Esophagus muscularis mucosa (tissue), 4 donors: ENCODE measurements at regions not wholly inside any gene's neighbourhood (a gene's known extent, or its start where the extent isn't known, plus 50 kb on each side); places are given as distances from the start of the nearest gene placed in this dataset.
"Not testable (repeated sequence)": the region's sequence is repeated elsewhere in the genome, so short reads cannot be mapped to it uniquely, and the experiment has no call there.

ENCODE experiments used
- DNase-seq: peaks from one replicate; pipeline ENCODE4 v3.0.0-alpha.2; 2017; ENCODE audit errors: extremely low spot score
- H3K27ac ChIP-seq, 4 donors: fragments of 200-600 bp; sonication (generic); replicated peaks in 1 of 4; 1 replicate in 3 of 4; 2 replicates in 1 of 4; pipeline ENCODE4 v1.5.1; 2016 to 2019; ENCODE audit warnings: mild to moderate bottlenecking in 1 of 4
- H3K27me3 ChIP-seq, 4 donors: fragments of 200-600 bp; sonication (generic); one replicate each; pipeline versions ENCODE4 v1.5.1 to v1.6.0; 2016 to 2019
- H3K36me3 ChIP-seq, 4 donors: fragments of 200-600 bp; sonication (generic); one replicate each; pipeline ENCODE4 v1.5.1; 2016 to 2019
- H3K4me1 ChIP-seq, 4 donors: fragments of 200-600 bp; sonication (generic); one replicate each; pipeline ENCODE4 v1.5.1; 2016 to 2019
- H3K4me3 ChIP-seq, 4 donors: fragments of 200-600 bp; sonication (generic); 1 replicate in 2 of 4; 2 replicates in 2 of 4; pipeline ENCODE4 v1.5.1; 2016 to 2019; ENCODE audit warnings: mild to moderate bottlenecking in 4 of 4, moderate library complexity in 1 of 4
- H3K9me3 ChIP-seq, 4 donors: fragments of 200-600 bp; sonication (generic); 1 replicate in 3 of 4; 2 replicates in 1 of 4; pipeline ENCODE4 v1.5.1; 2016 to 2019
- CTCF ChIP-seq, 3 experiments: fragments of 200-600 bp in 2 of 3; fragments of 450-650 bp in 1 of 3; sonication (generic) in 2 of 3; IDR thresholded peaks; one replicate each; pipeline ENCODE4 v1.5.1; 2017 to 2019; ENCODE audit warnings: antibody characterized with exemption in 3 of 3, mild to moderate bottlenecking in 2 of 3, moderate library complexity in 1 of 3
- EP300 ChIP-seq: sonication (generic); formaldehyde crosslinking; IDR thresholded peaks from one replicate; pipeline ENCODE4 v1.6.1; 2017; ENCODE audit warnings: antibody characterized with exemption
- POLR2A ChIP-seq: fragments of 450-650 bp; IDR thresholded peaks from one replicate; pipeline ENCODE4 v1.6.1; 2017; ENCODE audit warnings: antibody characterized with exemption, moderate library complexity, mild to moderate bottlenecking, low read depth
- POLR2AphosphoS5 ChIP-seq, 2 donors: sonication (generic); formaldehyde crosslinking; IDR thresholded peaks; one replicate each; pipeline ENCODE4 v1.6.1; 2017; ENCODE audit warnings: antibody characterized with exemption in 2 of 2
- WGBS: methylation state at CpG from one replicate; pipeline ENCODE4 v1.1.5; 2018; 5-methylcytosine and 5-hydroxymethylcytosine counted together
- intact Hi-C: fragments of 100-400 bp; cut with DNase I; formaldehyde crosslinking; loops from one replicate; pipeline ENCODE4 v1.15.1; 2023

GRCh38 chr12:39675263-39675662, 55.7 kb upstream of the ABCD2 start:
- no peak overlapping the region for H3K4me3 ChIP-seq
- H3K27me3 ChIP-seq: no peaks in the 10 kb centered on the region
- 100% methylated on average over 1 of the region's 1 CpG for WGBS
- H3K27ac ChIP-seq: no peak overlapping the region
- H3K9me3 ChIP-seq: peaks cover 0 to 19% (median 3%) of the 10 kb centered on the region in 4 donors
- no peaks in the 10 kb centered on the region for H3K36me3 ChIP-seq
- intact Hi-C loops: no loop called here
- no peak for DNase-seq
- H3K4me1 ChIP-seq: no peaks in the 10 kb centered on the region
- no peak for TF ChIP-seq POLR2AphosphoS5 (IDR thresholded peaks at IDR 0.05)
- TF ChIP-seq EP300: no peak
- no peak for TF ChIP-seq POLR2A
- TF ChIP-seq CTCF (IDR thresholded peaks at IDR 0.05): no peak

DNA sequence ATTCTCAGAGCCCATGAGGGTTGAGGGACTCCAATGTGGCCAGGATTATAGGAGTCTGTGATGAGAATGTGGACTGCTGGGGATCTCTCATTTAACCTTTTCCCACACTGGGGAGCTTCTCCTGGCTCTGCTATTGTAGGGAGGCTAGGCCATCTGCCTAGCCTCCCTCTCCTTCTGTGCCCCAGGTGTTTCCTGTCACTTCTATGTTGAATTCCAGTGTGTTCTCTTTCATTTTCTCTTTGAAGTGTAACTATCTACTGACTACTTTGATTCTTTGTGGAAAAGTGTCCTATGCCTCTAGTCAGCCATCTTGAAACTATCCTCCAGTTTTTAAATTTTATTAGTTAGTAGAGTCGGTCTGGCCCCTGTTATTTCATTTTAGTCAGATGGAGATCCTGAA, 53.4 kb upstream of the ABCD2 start:
- no peak for TF ChIP-seq EP300
- TF ChIP-seq POLR2AphosphoS5 (IDR thresholded peaks at IDR 0.05): no peak
- no peak for TF ChIP-seq POLR2A
- TF ChIP-seq CTCF (IDR thresholded peaks at IDR 0.05): no peak
- Histone ChIP-seq H3K9me3 (peaks cover 0 to 17% (median 6%) of the 10 kb centered on the region in 4 donors), H3K4me3 (no peak overlapping the region), H3K4me1 (no peaks in the 10 kb centered on the region), H3K36me3 (no peaks in the 10 kb centered on the region), H3K27me3 (no peaks in the 10 kb centered on the region), H3K27ac (no peak overlapping the region)
- intact Hi-C loops: no loop called here
- no peak for DNase-seq
- 66% methylated on average over 1 of the region's 1 CpG for WGBS

- TF ChIP-seq POLR2AphosphoS5 (IDR thresholded peaks at IDR 0.05) (no peak), EP300 (no peak), POLR2A (no peak), CTCF (IDR thresholded peaks at IDR 0.05) (no peak)
- Histone ChIP-seq H3K4me3 (no peak overlapping the region), H3K9me3 (peaks cover 0 to 17% (median 6%) of the 10 kb centered on the region in 4 donors), H3K27me3 (no peaks in the 10 kb centered on the region), H3K27ac (no peak overlapping the region), H3K36me3 (no peaks in the 10 kb centered on the region), H3K4me1 (no peaks in the 10 kb centered on the region)
- no peak for DNase-seq
- WGBS: 96% methylated on average over 3 of the region's 5 CpGs
- intact Hi-C loops: no loop called here
These were observed 52.6 kb upstream of the ABCD2 start for GRCh38 chr12:39671898-39672875.

DNA sequence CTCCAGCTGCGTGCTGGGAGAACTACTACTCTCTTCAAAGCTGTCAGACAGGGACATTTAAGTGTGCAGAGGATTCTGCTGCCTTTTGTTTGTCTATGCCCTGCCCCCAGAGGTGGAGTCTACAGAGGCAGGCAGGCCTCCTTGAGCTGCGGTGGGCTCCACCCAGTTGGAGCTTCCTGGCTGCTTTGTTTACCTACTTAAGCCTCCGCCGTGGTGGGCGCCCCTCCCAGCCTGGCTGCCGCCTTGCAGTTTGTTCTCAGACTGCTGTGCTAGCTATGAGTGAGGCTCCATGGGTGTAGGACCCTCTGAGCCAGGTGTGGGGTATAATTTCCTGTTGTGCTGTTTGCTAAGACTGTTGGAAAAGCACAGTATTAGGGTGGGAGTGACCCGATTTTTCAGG, 49.9 kb upstream of the ABCD2 start:
- intact Hi-C loops, DNase-seq, H3K36me3 ChIP-seq, H3K4me3 ChIP-seq, H3K27ac ChIP-seq, H3K27me3 ChIP-seq, H3K4me1 ChIP-seq: not testable (repeated sequence)
- WGBS: 73% methylated on average over 7 of the region's 7 CpGs
- H3K9me3 ChIP-seq: peaks cover 0 to 17% (median 6%) of the 10 kb centered on the region in 4 donors
